ENCODE measurements at regions not wholly inside any gene's neighbourhood (a gene's known extent, or its start where the extent isn't known, plus 50 kb on each side); places are given as distances from the start of the nearest gene placed in this dataset.

DNA sequence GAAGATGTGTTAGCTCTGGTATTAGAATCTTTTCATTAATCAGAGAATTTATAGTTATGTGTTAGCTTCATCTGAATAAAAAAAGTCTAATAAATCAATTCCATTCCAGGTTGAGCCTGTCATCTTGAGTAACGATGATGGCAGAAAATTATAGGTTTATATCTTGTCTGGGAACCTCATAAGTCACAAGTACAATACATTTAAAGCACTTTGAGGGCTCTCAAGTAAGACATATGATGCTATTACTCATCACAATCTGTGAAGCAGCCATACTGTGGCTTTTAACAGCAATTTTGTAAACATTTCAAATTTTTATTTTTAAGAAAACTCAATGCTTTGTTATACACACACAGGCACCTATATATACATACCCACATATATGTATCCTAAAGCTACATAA, 484.1 kb upstream of the VRK2 start:
- intact Hi-C loops (cut with micrococcal nuclease), result no loop called here

- intact Hi-C loops (cut with micrococcal nuclease), result no loop called here
Measured at GRCh38 chr2:57563015-57563414, 483.6 kb upstream of the VRK2 start.

GRCh38 chr2:57567245-57567644, 479.4 kb upstream of the VRK2 start:
- intact Hi-C loops (cut with micrococcal nuclease), result no loop called here

DNA sequence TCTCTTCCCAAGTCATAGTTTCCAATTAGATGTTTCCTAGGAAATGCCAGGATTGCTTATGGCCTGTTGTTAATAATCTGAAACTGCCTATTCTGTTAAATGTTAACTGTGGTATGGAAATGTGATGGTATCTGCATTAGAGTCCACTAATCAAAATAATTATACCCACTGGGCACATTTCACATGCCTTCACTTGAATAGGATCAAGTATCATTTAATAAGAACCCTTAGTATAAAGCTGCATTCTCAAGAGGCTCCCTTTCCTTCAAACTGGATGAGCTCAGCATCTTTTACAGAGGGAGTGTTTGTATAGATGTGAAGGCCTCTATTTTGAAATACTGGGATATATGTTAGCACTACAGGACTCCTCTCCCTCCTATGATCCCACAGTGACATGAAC, 477.2 kb upstream of the VRK2 start:
- intact Hi-C loops (cut with micrococcal nuclease), result no loop called here

GRCh38 chr2:57570961-57571360, 475.6 kb upstream of the VRK2 start:
- intact Hi-C loops (cut with micrococcal nuclease), result no loop called here

GRCh38 chr2:57575700-57576268, 470.8 kb upstream of the VRK2 start:
- intact Hi-C loops (cut with micrococcal nuclease), result no loop called here

- intact Hi-C loops (cut with micrococcal nuclease), result no loop called here
Measured at GRCh38 chr2:57576983-57577382, 469.6 kb upstream of the VRK2 start.

- intact Hi-C loops (cut with micrococcal nuclease), result no loop called here
Measured at GRCh38 chr2:57597940-57598339, 448.7 kb upstream of the VRK2 start.

- intact Hi-C loops (cut with micrococcal nuclease), result no loop called here
Measured at GRCh38 chr2:57598551-57598950, 448.1 kb upstream of the VRK2 start.

- intact Hi-C loops (cut with micrococcal nuclease), result no loop called here
Measured at GRCh38 chr2:57602733-57603132, 443.9 kb upstream of the VRK2 start.

GRCh38 chr2:57614988-57615387, 431.6 kb upstream of the VRK2 start:
- intact Hi-C loops (cut with micrococcal nuclease), result no loop called here

DNA sequence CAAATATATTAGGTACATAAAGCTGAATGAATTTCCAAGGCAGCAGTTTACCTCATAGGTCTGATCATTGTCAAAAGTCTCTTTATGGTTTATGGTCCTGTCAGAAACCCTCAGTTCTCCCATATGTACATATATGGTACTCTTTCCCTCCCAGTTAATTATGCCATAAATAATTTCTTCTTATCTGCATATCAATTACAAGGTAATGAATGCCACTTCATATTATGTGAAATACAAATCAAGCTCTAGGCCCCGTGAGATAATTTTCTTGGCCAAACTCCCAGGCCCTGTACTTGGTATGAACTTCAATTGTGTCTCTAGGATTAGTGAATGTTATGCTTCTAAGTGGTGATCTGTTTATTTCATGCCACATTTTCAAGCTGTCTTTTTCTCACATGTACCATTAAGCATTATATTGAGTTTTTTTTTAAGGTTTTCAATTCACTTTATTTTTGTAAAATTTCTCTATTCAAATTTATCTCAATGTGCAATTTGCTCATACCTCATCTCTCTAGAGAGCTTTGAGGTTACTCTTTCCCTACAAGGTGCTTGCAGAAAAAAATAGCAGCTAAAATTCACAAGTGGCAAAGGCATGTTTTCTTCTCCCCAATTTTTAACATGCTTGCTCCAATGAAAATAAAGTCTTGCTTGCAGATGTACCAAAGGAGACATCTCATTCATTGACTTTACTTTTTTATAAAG, 430.6 kb upstream of the VRK2 start:
- intact Hi-C loops (cut with micrococcal nuclease), result no loop called here

- intact Hi-C loops (cut with micrococcal nuclease), result no loop called here
Measured at GRCh38 chr2:57617318-57617717, 429.3 kb upstream of the VRK2 start.

GRCh38 chr2:57621122-57621663, 425.4 kb upstream of the VRK2 start:
- intact Hi-C loops (cut with micrococcal nuclease), result no loop called here

DNA sequence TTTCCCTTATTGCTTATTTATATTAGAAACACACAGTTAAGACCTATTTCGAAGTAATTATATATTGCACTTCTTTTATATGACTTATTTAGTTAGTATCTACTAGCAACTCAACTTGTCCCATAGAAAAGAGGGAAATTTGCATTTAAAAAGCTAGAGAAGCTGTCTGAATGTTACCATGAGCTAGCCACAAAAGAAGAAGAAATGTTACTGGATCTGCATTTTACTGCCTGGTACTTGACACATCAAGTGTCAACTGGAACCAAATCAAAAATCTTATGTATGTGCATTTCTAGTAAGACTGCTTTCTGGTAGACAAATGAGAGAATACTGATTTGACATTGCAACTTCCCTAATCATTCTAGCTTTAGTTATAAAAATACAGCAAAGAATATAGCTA, 424.6 kb upstream of the VRK2 start:
- intact Hi-C loops (cut with micrococcal nuclease), result no loop called here

- intact Hi-C loops (cut with micrococcal nuclease), result no loop called here
Measured at GRCh38 chr2:57656198-57656597, 390.4 kb upstream of the VRK2 start.

DNA sequence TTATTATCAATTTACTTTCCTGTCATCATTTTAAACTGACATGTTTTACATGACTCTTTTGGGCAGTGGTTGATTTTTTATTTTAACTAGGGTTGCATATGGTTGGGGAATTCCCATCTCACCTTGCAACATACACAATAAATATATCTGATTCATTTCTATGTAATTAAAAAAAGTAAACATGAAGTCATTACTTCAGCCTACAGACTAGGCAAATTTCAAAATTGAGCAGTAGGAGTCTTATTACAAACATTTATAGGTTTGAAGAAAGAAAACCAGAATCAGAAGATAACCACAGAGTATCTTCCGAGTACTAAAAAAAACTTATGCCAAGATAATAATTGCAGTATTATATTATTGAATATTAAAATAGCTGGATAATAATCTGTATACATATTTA, 377.0 kb upstream of the VRK2 start:
- intact Hi-C loops (cut with micrococcal nuclease), result no loop called here

- intact Hi-C loops (cut with micrococcal nuclease), result no loop called here
Measured at GRCh38 chr2:57674025-57674424, 372.6 kb upstream of the VRK2 start.

DNA sequence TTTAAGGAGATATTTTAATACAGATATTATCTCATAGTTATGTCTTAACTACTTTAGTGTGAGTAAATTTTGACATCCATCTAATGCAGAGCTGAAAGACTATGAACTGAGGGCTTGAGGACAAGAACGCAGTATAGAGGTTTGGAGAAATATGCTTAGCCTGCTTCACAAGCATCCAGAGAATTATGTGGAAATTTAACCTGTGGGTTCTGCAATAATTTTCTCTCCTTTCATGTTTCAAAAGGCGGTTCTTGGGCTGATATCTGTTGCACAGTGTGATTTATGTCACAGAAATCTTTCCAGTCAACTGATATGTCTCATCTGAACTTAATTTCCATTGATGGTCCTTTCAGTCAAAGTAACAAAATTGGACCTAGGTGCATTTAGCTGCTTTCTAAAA, 371.9 kb upstream of the VRK2 start:
- intact Hi-C loops (cut with micrococcal nuclease), result no loop called here

DNA sequence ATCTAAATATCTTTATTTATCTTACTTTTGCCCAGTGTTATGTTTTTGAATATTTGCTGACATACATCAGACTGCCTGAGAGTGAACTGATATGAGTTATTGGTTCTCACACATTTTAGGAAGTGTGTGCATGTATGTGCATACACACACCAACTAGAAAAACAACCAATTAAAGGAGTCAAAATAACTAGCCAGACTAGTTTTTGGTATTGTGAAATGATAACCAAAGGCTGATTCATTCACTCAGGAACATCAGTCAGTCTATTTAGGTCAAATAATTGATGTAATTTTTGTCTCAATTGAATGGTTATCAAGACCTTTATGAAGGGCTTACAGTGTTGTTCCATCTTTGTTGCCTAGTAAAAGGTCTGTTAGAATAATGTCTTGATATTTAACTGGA, 369.3 kb upstream of the VRK2 start:
- intact Hi-C loops (cut with micrococcal nuclease), result no loop called here

- intact Hi-C loops (cut with micrococcal nuclease), result no loop called here
Measured at GRCh38 chr2:57681650-57682049, 365.0 kb upstream of the VRK2 start.

GRCh38 chr2:57685032-57685431, 361.6 kb upstream of the VRK2 start:
- intact Hi-C loops (cut with micrococcal nuclease), result no loop called here

GRCh38 chr2:57692395-57692794, 354.2 kb upstream of the VRK2 start:
- intact Hi-C loops (cut with micrococcal nuclease), result no loop called here
